Heart right ventricle (tissue), 16 donors: ENCODE measurements at regions not wholly inside any gene's neighbourhood (a gene's known extent, or its start where the extent isn't known, plus 50 kb on each side); places are given as distances from the start of the nearest gene placed in this dataset.

Source experiments
- ATAC-seq, 8 donors: fragments of 200-7000 bp; cut with Tn5 transposase; one replicate each; pipeline ENCODE4 v1.9.1; 2020; ENCODE audit warnings: mild to moderate bottlenecking in 8 of 8, moderate library complexity in 8 of 8, moderate number of reproducible peaks in 1 of 8
- DNase-seq, 2 donors: peaks; one replicate each; pipeline ENCODE4 v3.0.0-alpha.2; 2020
- H3K27ac ChIP-seq, 10 donors: fragments of 200-600 bp; sonication (generic) in 2 of 10; one replicate each; pipeline versions ENCODE4 v1.5.0 to v1.8.0; 2020 to 2022; ENCODE audit warnings: mild to moderate bottlenecking in 3 of 10
- H3K27me3 ChIP-seq, 7 donors: fragments of 200-600 bp; one replicate each; pipeline ENCODE4 v1.8.0; 2021 to 2022; ENCODE audit warnings: mild to moderate bottlenecking in 2 of 7
- H3K36me3 ChIP-seq, 9 donors: fragments of 200-600 bp; sonication (generic) in 1 of 9; one replicate each; pipeline versions ENCODE4 v1.5.0 to v1.8.0; 2020 to 2022; ENCODE audit warnings: mild to moderate bottlenecking in 2 of 9
- H3K4me1 ChIP-seq, 9 donors: fragments of 200-600 bp; sonication (generic) in 1 of 9; one replicate each; pipeline versions ENCODE4 v1.5.0 to v1.8.0; 2020 to 2022; ENCODE audit warnings: mild to moderate bottlenecking in 4 of 9
- H3K4me3 ChIP-seq, 10 donors: fragments of 200-600 bp; sonication (generic) in 2 of 10; one replicate each; pipeline versions ENCODE4 v1.5.0 to v1.8.0; 2020 to 2022; ENCODE audit warnings: mild to moderate bottlenecking in 7 of 10, moderate library complexity in 2 of 10
- H3K9me3 ChIP-seq, 11 donors: fragments of 200-600 bp in 10 of 11; sonication (generic) in 2 of 11; one replicate each; pipeline versions ENCODE4 v1.5.0 to v1.8.0; 2013 to 2022; ENCODE audit warnings: mild to moderate bottlenecking in 2 of 11, control low read depth in 1 of 11, moderate library complexity in 1 of 11
- CTCF ChIP-seq, 9 donors: fragments of 200-600 bp; sonication (generic) in 2 of 9; IDR thresholded peaks; one replicate each; pipeline versions ENCODE4 v1.5.0 to v1.8.0; 2021 to 2022; ENCODE audit warnings: antibody characterized with exemption in 9 of 9, mild to moderate bottlenecking in 5 of 9, moderate library complexity in 1 of 9
- WGBS, 2 donors: extraction: QIAGEN DNeasy Blood & Tissue Kit; methylation state at CpG; one replicate each; pipeline ENCODE4 v1.1.7; 2013; ENCODE audit warnings: inconsistent platforms in 1 of 2; 5-methylcytosine and 5-hydroxymethylcytosine counted together
- intact Hi-C, 10 donors: fragments of 100-400 bp; cut with DNase I; formaldehyde crosslinking; loops; one replicate each; pipeline versions ENCODE4 v1.11.1 to v1.14.2; 2022
- donor health status: Arrhythmogenic right ventricular cardiomyopathy.
- donor health status: ischemic (EF 13 %, LVEDD 7.1; RV severe dilation, severe dysfunction).
- donor health status: healthy with polysubstance abuse.
- donor health status: DM: no; HTN: yes; CAD: no.
- donor health status: DM: no; HTN: no; CAD: no.
- donor health status: ischemic (EF 25% LVEDD 6.9; RV normal size, moderate dysfunction).
- donor health status: ischemic (EF 25% LVEDD 5.7; RV mildly dilated, moderate dysfunction).
- donor health status: healthy.
- donor health status: DM: yes; HTN: yes; CAD: no.
- donor health status: Ischemic cardiomyopathy.
- donor health status: ischemic (EF 35%, LVEDD 5.7; RV mildly dilated, moderate dysfunction).
- donor health status: nonischemic (EF 11% LVEDD 7.7; RV severe dilation, severe dysfunction).
- donor health status: DM: yes; HTN: yes; CAD: no.
- donor health status: PGD.
- donor health status: ischemic (EF 29% LVEDD 5.4; RV normal size, mild dysfunction).
- donor health status: nonischemic (EF 23%, LVEDD 6.1; RV moderate dilation, normal function).

GRCh38 chr2:122736279-122736678 lies 980.8 kb downstream of the TSN start:
- Histone ChIP-seq H3K4me1 (no peaks in the 10 kb centered on the region), H3K4me3 (no peak overlapping the region), H3K9me3 (no peaks in the 10 kb centered on the region), H3K36me3 (no peaks in the 10 kb centered on the region), H3K27ac (no peak overlapping the region), H3K27me3 (no peaks in the 10 kb centered on the region)
- no peak for TF ChIP-seq CTCF (IDR thresholded peaks at IDR 0.05)
- 61 to 70% methylated on average over 3 of the region's 3 CpGs for WGBS, 2 donors
- intact Hi-C loops, result no loop called here
- ATAC-seq, result no peak
- no peak for DNase-seq

- Histone ChIP-seq H3K27ac (no peak overlapping the region), H3K27me3 (no peaks in the 10 kb centered on the region), H3K36me3 (no peaks in the 10 kb centered on the region), H3K9me3 (no peaks in the 10 kb centered on the region), H3K4me3 (no peak overlapping the region), H3K4me1 (no peaks in the 10 kb centered on the region)
- DNase-seq (no peak), ATAC-seq (no peak)
- intact Hi-C loops, result no loop called here
- no peak for TF ChIP-seq CTCF (IDR thresholded peaks at IDR 0.05)
- WGBS, 2 donors, result 89% methylated on average over 7 of the region's 7 CpGs
Observed at GRCh38 chr2:122737429-122738077, 982.1 kb downstream of the TSN start.

GRCh38 chr2:122739732-122740593 lies 984.5 kb downstream of the TSN start:
- no peak overlapping the region for H3K27ac ChIP-seq
- TF ChIP-seq CTCF (IDR thresholded peaks at IDR 0.05), result no peak
- H3K36me3 ChIP-seq, result no peaks in the 10 kb centered on the region
- no peak for DNase-seq
- no peak overlapping the region for H3K4me3 ChIP-seq
- intact Hi-C loops, result no loop called here
- H3K27me3 ChIP-seq, result no peaks in the 10 kb centered on the region
- no peaks in the 10 kb centered on the region for H3K4me1 ChIP-seq
- H3K9me3 ChIP-seq, result no peaks in the 10 kb centered on the region
- WGBS, 2 donors, result 79% methylated on average over 5 of the region's 5 CpGs
- no peak for ATAC-seq

GRCh38 chr2:122740594-122740948 lies 985.1 kb downstream of the TSN start:
- Histone ChIP-seq H3K4me1 (no peaks in the 10 kb centered on the region), H3K36me3 (no peaks in the 10 kb centered on the region), H3K4me3 (no peak overlapping the region), H3K27ac (no peak overlapping the region), H3K9me3 (no peaks in the 10 kb centered on the region), H3K27me3 (no peaks in the 10 kb centered on the region)
- ATAC-seq (no peak), DNase-seq (no peak)
- TF ChIP-seq CTCF (IDR thresholded peaks at IDR 0.05), result no peak
- whole genome bisulfite sequencing, 2 donors, result 91 to 100% methylated on average over 1 of the region's 1 CpG
- intact Hi-C loops, result no loop called here
